ENCODE measurements at regions not wholly inside any gene's neighbourhood (a gene's known extent, or its start where the extent isn't known, plus 50 kb on each side); places are given as distances from the start of the nearest gene placed in this dataset.

GRCh38 chr6:145483191-145483996 is 251.9 kb downstream of the EPM2A start:
- Mint-ChIP-seq H3K27me3 (ENCODE audit: unreplicated experiment) (no peaks in the 10 kb centered on the region), H3K9me3 (ENCODE audit: low read depth, unreplicated experiment) (peaks cover 3% of the 10 kb centered on the region), H3K27ac (ENCODE audit: unreplicated experiment) (peak overlapping the region; percentile 73), H3K4me3 (ENCODE audit: low read depth, unreplicated experiment) (no peak overlapping the region), H3K4me1 (ENCODE audit: low read depth, unreplicated experiment) (peaks cover 9% of the 10 kb centered on the region), H3K36me3 (ENCODE audit: insufficient read depth, unreplicated experiment) (no peaks in the 10 kb centered on the region)
- CTCF ChIA-PET, result interaction anchor here (0.7 to 1.7 kb wide), 2 partner anchors 61 to 572 kb away, joined by 3 to 5 read pairs; no protein-coding TSS in a partner anchor
- intact Hi-C loops (cut with micrococcal nuclease; ENCODE audit: unreplicated experiment), result no loop called here
- DNase-seq, result no peak
- TF ChIP-seq CTCF (IDR thresholded peaks at IDR 0.05; ENCODE audit: unreplicated experiment), result no peak
- BruUV-seq (replicated peaks), result no TSS peak

- CTCF ChIA-PET, result no interaction called here
- intact Hi-C loops (cut with micrococcal nuclease; ENCODE audit: unreplicated experiment), result no loop called here
- Mint-ChIP-seq H3K27ac (ENCODE audit: unreplicated experiment) (no peak overlapping the region), H3K27me3 (ENCODE audit: unreplicated experiment) (no peaks in the 10 kb centered on the region), H3K36me3 (ENCODE audit: insufficient read depth, unreplicated experiment) (no peaks in the 10 kb centered on the region), H3K9me3 (ENCODE audit: low read depth, unreplicated experiment) (peaks cover 3% of the 10 kb centered on the region), H3K4me1 (ENCODE audit: low read depth, unreplicated experiment) (peaks cover 19% of the 10 kb centered on the region), H3K4me3 (ENCODE audit: low read depth, unreplicated experiment) (no peak overlapping the region)
- no TSS peak for BruUV-seq (replicated peaks)
- no peak for DNase-seq
- TF ChIP-seq CTCF (IDR thresholded peaks at IDR 0.05; ENCODE audit: unreplicated experiment), result no peak
Measured at GRCh38 chr6:145485288-145485687, 250.0 kb downstream of the EPM2A start.

DNA sequence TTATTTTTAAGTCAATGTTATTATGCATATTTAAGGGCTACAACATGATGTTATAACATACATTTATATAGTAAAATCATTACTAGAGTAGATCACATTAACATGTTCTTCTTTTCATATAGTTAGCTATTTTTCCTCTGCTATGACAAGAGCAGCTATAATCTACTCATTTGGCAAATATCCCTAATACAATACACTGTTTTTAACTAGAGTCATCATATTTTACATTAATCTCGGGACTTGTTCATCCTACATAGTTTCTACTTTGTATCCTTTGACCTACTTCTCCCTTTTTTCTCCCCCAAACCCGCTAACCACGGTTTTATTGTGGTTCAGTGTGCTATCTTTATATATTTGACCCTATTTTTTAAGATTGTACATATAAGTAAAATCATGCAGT is 249.0 kb downstream of the EPM2A start:
- DNase-seq, result no peak
- Mint-ChIP-seq H3K27me3 (ENCODE audit: unreplicated experiment) (no peaks in the 10 kb centered on the region), H3K27ac (ENCODE audit: unreplicated experiment) (no peak overlapping the region), H3K4me1 (ENCODE audit: low read depth, unreplicated experiment) (peaks cover 24% of the 10 kb centered on the region), H3K4me3 (ENCODE audit: low read depth, unreplicated experiment) (no peak overlapping the region), H3K9me3 (ENCODE audit: low read depth, unreplicated experiment) (peaks cover 3% of the 10 kb centered on the region), H3K36me3 (ENCODE audit: insufficient read depth, unreplicated experiment) (no peaks in the 10 kb centered on the region)
- TF ChIP-seq CTCF (IDR thresholded peaks at IDR 0.05; ENCODE audit: unreplicated experiment), result no peak
- BruUV-seq (replicated peaks), result no TSS peak
- intact Hi-C loops (cut with micrococcal nuclease; ENCODE audit: unreplicated experiment), result no loop called here
- CTCF ChIA-PET, result no interaction called here

DNA sequence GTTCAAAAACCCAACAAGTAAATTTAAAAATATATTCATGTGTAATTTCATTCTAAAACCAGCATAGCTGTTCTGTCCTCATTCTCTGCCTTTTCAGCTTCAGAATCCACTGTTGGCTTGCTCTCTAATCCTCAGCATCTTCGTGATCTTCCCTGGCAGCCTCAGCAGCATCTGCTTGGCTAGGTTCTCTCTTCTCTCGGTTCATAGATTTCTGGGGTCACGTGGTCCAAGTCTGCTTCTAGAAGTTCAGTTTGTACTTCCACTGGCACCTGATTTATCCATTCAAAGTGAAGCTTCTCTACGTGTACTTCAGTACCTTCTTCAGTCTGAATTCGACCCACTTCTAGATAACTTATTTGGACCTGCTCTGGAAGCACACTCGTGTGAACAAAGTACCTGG is 245.7 kb downstream of the EPM2A start:
- H3K9me3 Mint-ChIP-seq (ENCODE audit: low read depth, unreplicated experiment), result peaks cover 5% of the 10 kb centered on the region
- no peaks in the 10 kb centered on the region for H3K27me3 Mint-ChIP-seq (ENCODE audit: unreplicated experiment)
- BruUV-seq (replicated peaks), result no TSS peak
- no peaks in the 10 kb centered on the region for H3K36me3 Mint-ChIP-seq (ENCODE audit: insufficient read depth, unreplicated experiment)
- no peak overlapping the region for H3K4me3 Mint-ChIP-seq (ENCODE audit: low read depth, unreplicated experiment)
- H3K27ac Mint-ChIP-seq (ENCODE audit: unreplicated experiment), result no peak overlapping the region
- CTCF ChIA-PET, result no interaction called here
- TF ChIP-seq CTCF (IDR thresholded peaks at IDR 0.05; ENCODE audit: unreplicated experiment), result no peak
- no peak for DNase-seq
- intact Hi-C loops (cut with micrococcal nuclease; ENCODE audit: unreplicated experiment), result no loop called here
- H3K4me1 Mint-ChIP-seq (ENCODE audit: low read depth, unreplicated experiment), result peaks cover 24% of the 10 kb centered on the region
